ENCODE measurements at regions not wholly inside any gene's neighbourhood (a gene's known extent, or its start where the extent isn't known, plus 50 kb on each side); places are given as distances from the start of the nearest gene placed in this dataset.

- Histone ChIP-seq H3K4me3 (ENCODE audit: low read length) (no peak overlapping the region), H3K9ac (ENCODE audit: low read depth, low read length) (no peak overlapping the region), H3K27ac (ENCODE audit: low read length) (no peak overlapping the region), H3K9me3 (ENCODE audit: insufficient read depth, low read depth, low read length) (no peaks in the 10 kb centered on the region), H3K27me3 (ENCODE audit: insufficient read depth, low read length) (no peaks in the 10 kb centered on the region), H3K36me3 (ENCODE audit: insufficient read depth, low read depth, low read length) (no peaks in the 10 kb centered on the region), H3K4me1 (ENCODE audit: insufficient read depth, low read length) (peaks cover 3% of the 10 kb centered on the region; the same call in 1 of the 2 replicates)
Observed at GRCh38 chr9:34907044-34907443, 51.0 kb upstream of the PHF24 start.

GRCh38 chr9:34899535-34900158 is 58.4 kb upstream of the PHF24 start:
- Histone ChIP-seq H3K9me3 (ENCODE audit: insufficient read depth, low read depth, low read length) (no peaks in the 10 kb centered on the region), H3K9ac (ENCODE audit: low read depth, low read length) (no peak overlapping the region), H3K27me3 (ENCODE audit: insufficient read depth, low read length) (peaks cover 26% of the 10 kb centered on the region; the same call in 1 of the 2 replicates), H3K36me3 (ENCODE audit: insufficient read depth, low read depth, low read length) (no peaks in the 10 kb centered on the region), H3K4me3 (ENCODE audit: low read length) (no peak overlapping the region), H3K4me1 (ENCODE audit: insufficient read depth, low read length) (no peaks in the 10 kb centered on the region), H3K27ac (ENCODE audit: low read length) (no peak overlapping the region)

- H3K9me3 ChIP-seq (ENCODE audit: insufficient read depth, low read depth, low read length) = no peaks in the 10 kb centered on the region
- no peak overlapping the region for H3K27ac ChIP-seq (ENCODE audit: low read length)
- H3K9ac ChIP-seq (ENCODE audit: low read depth, low read length) = no peak overlapping the region
- H3K36me3 ChIP-seq (ENCODE audit: insufficient read depth, low read depth, low read length) = no peaks in the 10 kb centered on the region
- peaks cover 29% of the 10 kb centered on the region; the same call in 1 of the 2 replicates for H3K27me3 ChIP-seq (ENCODE audit: insufficient read depth, low read length)
- H3K4me3 ChIP-seq (ENCODE audit: low read length) = no peak overlapping the region
- H3K4me1 ChIP-seq (ENCODE audit: insufficient read depth, low read length) = no peaks in the 10 kb centered on the region
Observed at GRCh38 chr9:34898846-34899245, 59.2 kb upstream of the PHF24 start.

GRCh38 chr9:34896112-34896511 is 62.0 kb upstream of the PHF24 start:
- Histone ChIP-seq H3K4me3 (ENCODE audit: low read length) (no peak overlapping the region), H3K27ac (ENCODE audit: low read length) (no peak overlapping the region), H3K9me3 (ENCODE audit: insufficient read depth, low read depth, low read length) (no peaks in the 10 kb centered on the region), H3K4me1 (ENCODE audit: insufficient read depth, low read length) (no peaks in the 10 kb centered on the region), H3K9ac (ENCODE audit: low read depth, low read length) (no peak overlapping the region), H3K27me3 (ENCODE audit: insufficient read depth, low read length) (peaks cover 37% of the 10 kb centered on the region; the same call in 1 of the 2 replicates), H3K36me3 (ENCODE audit: insufficient read depth, low read depth, low read length) (no peaks in the 10 kb centered on the region)

GRCh38 chr9:34892886-34893285 is 65.2 kb upstream of the PHF24 start:
- H3K9me3 ChIP-seq (ENCODE audit: insufficient read depth, low read depth, low read length) = no peaks in the 10 kb centered on the region
- no peaks in the 10 kb centered on the region for H3K4me1 ChIP-seq (ENCODE audit: insufficient read depth, low read length)
- no peak overlapping the region for H3K4me3 ChIP-seq (ENCODE audit: low read length)
- no peaks in the 10 kb centered on the region for H3K36me3 ChIP-seq (ENCODE audit: insufficient read depth, low read depth, low read length)
- H3K9ac ChIP-seq (ENCODE audit: low read depth, low read length) = no peak overlapping the region
- no peak overlapping the region for H3K27ac ChIP-seq (ENCODE audit: low read length)
- H3K27me3 ChIP-seq (ENCODE audit: insufficient read depth, low read length) = peaks cover 28% of the 10 kb centered on the region; the same call in 1 of the 2 replicates

GRCh38 chr9:34891386-34891785 is 66.7 kb upstream of the PHF24 start:
- no peak overlapping the region for H3K9ac ChIP-seq (ENCODE audit: low read depth, low read length)
- H3K4me1 ChIP-seq (ENCODE audit: insufficient read depth, low read length) = no peaks in the 10 kb centered on the region
- H3K4me3 ChIP-seq (ENCODE audit: low read length) = no peak overlapping the region
- H3K27ac ChIP-seq (ENCODE audit: low read length) = no peak overlapping the region
- H3K27me3 ChIP-seq (ENCODE audit: insufficient read depth, low read length) = peaks cover 27% of the 10 kb centered on the region; the same call in 1 of the 2 replicates
- H3K36me3 ChIP-seq (ENCODE audit: insufficient read depth, low read depth, low read length) = no peaks in the 10 kb centered on the region
- no peaks in the 10 kb centered on the region for H3K9me3 ChIP-seq (ENCODE audit: insufficient read depth, low read depth, low read length)

- Histone ChIP-seq H3K4me1 (ENCODE audit: insufficient read depth, low read length) (no peaks in the 10 kb centered on the region), H3K4me3 (ENCODE audit: low read length) (no peak overlapping the region), H3K9ac (ENCODE audit: low read depth, low read length) (no peak overlapping the region), H3K27me3 (ENCODE audit: insufficient read depth, low read length) (peaks cover 7% of the 10 kb centered on the region; the same call in 1 of the 2 replicates), H3K27ac (ENCODE audit: low read length) (no peak overlapping the region), H3K9me3 (ENCODE audit: insufficient read depth, low read depth, low read length) (no peaks in the 10 kb centered on the region), H3K36me3 (ENCODE audit: insufficient read depth, low read depth, low read length) (no peaks in the 10 kb centered on the region)
Observed at GRCh38 chr9:34887841-34888240, 70.2 kb upstream of the PHF24 start.

- H3K36me3 ChIP-seq (ENCODE audit: insufficient read depth, low read depth, low read length) = no peaks in the 10 kb centered on the region
- no peak overlapping the region for H3K9ac ChIP-seq (ENCODE audit: low read depth, low read length)
- H3K9me3 ChIP-seq (ENCODE audit: insufficient read depth, low read depth, low read length) = no peaks in the 10 kb centered on the region
- H3K4me1 ChIP-seq (ENCODE audit: insufficient read depth, low read length) = no peaks in the 10 kb centered on the region
- no peaks in the 10 kb centered on the region; the same call in 1 of the 2 replicates for H3K27me3 ChIP-seq (ENCODE audit: insufficient read depth, low read length)
- no peak overlapping the region for H3K4me3 ChIP-seq (ENCODE audit: low read length)
- no peak overlapping the region for H3K27ac ChIP-seq (ENCODE audit: low read length)
Observed at GRCh38 chr9:34884747-34885189, 73.3 kb upstream of the PHF24 start.

GRCh38 chr9:34876096-34876495 is 82.0 kb upstream of the PHF24 start:
- no peaks in the 10 kb centered on the region for H3K27me3 ChIP-seq (ENCODE audit: insufficient read depth, low read length)
- H3K4me1 ChIP-seq (ENCODE audit: insufficient read depth, low read length) = no peaks in the 10 kb centered on the region
- no peaks in the 10 kb centered on the region for H3K36me3 ChIP-seq (ENCODE audit: insufficient read depth, low read depth, low read length)
- H3K9ac ChIP-seq (ENCODE audit: low read depth, low read length) = no peak overlapping the region
- H3K9me3 ChIP-seq (ENCODE audit: insufficient read depth, low read depth, low read length) = no peaks in the 10 kb centered on the region
- H3K27ac ChIP-seq (ENCODE audit: low read length) = no peak overlapping the region
- no peak overlapping the region for H3K4me3 ChIP-seq (ENCODE audit: low read length)

- no peaks in the 10 kb centered on the region for H3K36me3 ChIP-seq (ENCODE audit: insufficient read depth, low read depth, low read length)
- no peaks in the 10 kb centered on the region for H3K27me3 ChIP-seq (ENCODE audit: insufficient read depth, low read length)
- H3K4me3 ChIP-seq (ENCODE audit: low read length) = no peak overlapping the region
- no peaks in the 10 kb centered on the region for H3K9me3 ChIP-seq (ENCODE audit: insufficient read depth, low read depth, low read length)
- no peak overlapping the region for H3K9ac ChIP-seq (ENCODE audit: low read depth, low read length)
- no peak overlapping the region for H3K27ac ChIP-seq (ENCODE audit: low read length)
- no peaks in the 10 kb centered on the region for H3K4me1 ChIP-seq (ENCODE audit: insufficient read depth, low read length)
Observed at GRCh38 chr9:34869390-34869789, 88.7 kb upstream of the PHF24 start.

GRCh38 chr9:34866614-34867013 is 91.5 kb upstream of the PHF24 start:
- Histone ChIP-seq H3K4me3 (ENCODE audit: low read length) (no peak overlapping the region), H3K9ac (ENCODE audit: low read depth, low read length) (no peak overlapping the region), H3K27me3 (ENCODE audit: insufficient read depth, low read length) (no peaks in the 10 kb centered on the region), H3K4me1 (ENCODE audit: insufficient read depth, low read length) (no peaks in the 10 kb centered on the region), H3K9me3 (ENCODE audit: insufficient read depth, low read depth, low read length) (no peaks in the 10 kb centered on the region), H3K27ac (ENCODE audit: low read length) (no peak overlapping the region), H3K36me3 (ENCODE audit: insufficient read depth, low read depth, low read length) (no peaks in the 10 kb centered on the region)

GRCh38 chr9:34863426-34863825 is 94.7 kb upstream of the PHF24 start:
- H3K27me3 ChIP-seq (ENCODE audit: insufficient read depth, low read length) = no peaks in the 10 kb centered on the region
- no peaks in the 10 kb centered on the region for H3K36me3 ChIP-seq (ENCODE audit: insufficient read depth, low read depth, low read length)
- no peaks in the 10 kb centered on the region for H3K4me1 ChIP-seq (ENCODE audit: insufficient read depth, low read length)

More at GRCh38 chr9:34863426-34863825, 94.7 kb upstream of the PHF24 start:
- Histone ChIP-seq H3K27ac (ENCODE audit: low read length) (no peak overlapping the region), H3K4me3 (ENCODE audit: low read length) (no peak overlapping the region), H3K9ac (ENCODE audit: low read depth, low read length) (no peak overlapping the region), H3K9me3 (ENCODE audit: insufficient read depth, low read depth, low read length) (peaks cover 8% of the 10 kb centered on the region; the same call in 1 of the 2 replicates)

Measured in iPS-20b (cell line).